GM13976 (cell line): ENCODE measurements at regions not wholly inside any gene's neighbourhood (a gene's known extent, or its start where the extent isn't known, plus 50 kb on each side); places are given as distances from the start of the nearest gene placed in this dataset.

Experiments used
- DNase-seq: peaks from one replicate; pipeline ENCODE4 v3.0.0; 2012; ENCODE audit warnings: low spot score
- CTCF ChIP-seq: IDR thresholded peaks from 2 replicates; pipeline ENCODE4 v1.5.1; 2012; ENCODE audit warnings: borderline replicate concordance, mild to moderate bottlenecking; ENCODE audit not compliant: insufficient read depth; ENCODE audit errors: extremely low read depth, missing control alignments, control extremely low read depth
- in situ Hi-C: fragments of 300-500 bp; cut with MboI; formaldehyde crosslinking; loops from one replicate; pipeline ENCODE4 v1.12.0; 2022; ENCODE audit warnings: low sequenced_read_pairs, mixed read lengths, inconsistent platforms; ENCODE audit not compliant: unreplicated experiment

GRCh38 chr3:181461381-181461780 lies 250.3 kb upstream of the SOX2 start:
- TF ChIP-seq CTCF: no peak
- DNase-seq: no peak
- in situ Hi-C loops: no loop called here

- in situ Hi-C loops: no loop called here
- TF ChIP-seq CTCF: no peak
- DNase-seq: no peak
These were observed 252.2 kb upstream of the SOX2 start for GRCh38 chr3:181459516-181459915.

- no peak for TF ChIP-seq CTCF
- no peak for DNase-seq
- in situ Hi-C loops: no loop called here
These were observed 252.9 kb upstream of the SOX2 start for GRCh38 chr3:181458857-181459256.

GRCh38 chr3:181457756-181458155 lies 254.0 kb upstream of the SOX2 start:
- in situ Hi-C loops: no loop called here
- TF ChIP-seq CTCF: no peak
- DNase-seq: no peak

- no peak for TF ChIP-seq CTCF
- in situ Hi-C loops: no loop called here
- no peak for DNase-seq
These were observed 254.5 kb upstream of the SOX2 start for GRCh38 chr3:181457190-181457589.

- no peak for TF ChIP-seq CTCF
- no peak for DNase-seq
- in situ Hi-C loops: no loop called here
These were observed 256.4 kb upstream of the SOX2 start for GRCh38 chr3:181455276-181455675.

GRCh38 chr3:181454451-181455027 lies 257.2 kb upstream of the SOX2 start:
- in situ Hi-C loops: no loop called here
- TF ChIP-seq CTCF: no peak
- DNase-seq: no peak
